HCT116 (cell line): ENCODE measurements at regions not wholly inside any gene's neighbourhood (a gene's known extent, or its start where the extent isn't known, plus 50 kb on each side); places are given as distances from the start of the nearest gene placed in this dataset.

ENCODE experiments used
- POLR2AphosphoS5 ChIP-seq: IDR thresholded peaks from 2 replicates; pipeline ENCODE4 v1.6.1; 2011; ENCODE audit warnings: mild to moderate bottlenecking, low read depth, low read length, moderate library complexity
- RAD21 ChIP-seq: IDR thresholded peaks from 2 replicates; pipeline ENCODE4 v1.6.1; 2012; ENCODE audit warnings: low read depth, mild to moderate bottlenecking
- TF ChIP-seq, protein P1 (sequence below), 3 experiments: fragments of 200-600 bp in 1 of 3; sonication (generic) in 1 of 3; IDR thresholded peaks in 2 of 3; conservative IDR thresholded peaks in 1 of 3; 2 replicates each; pipeline ENCODE4 v1.5.1; 2012 to 2017; ENCODE audit warnings: low read depth in 2 of 3, low read length in 2 of 3, antibody characterized with exemption in 1 of 3, borderline replicate concordance in 1 of 3, control low read depth in 1 of 3, mild to moderate bottlenecking in 1 of 3, mixed read lengths in 1 of 3, mixed run types in 1 of 3, moderate library complexity in 1 of 3; ENCODE audit not compliant: insufficient read depth in 1 of 3
- TF ChIP-seq, protein P2 (sequence below): IDR thresholded peaks from 2 replicates; pipeline ENCODE4 v1.6.1; 2012; ENCODE audit warnings: low read depth

DNA sequence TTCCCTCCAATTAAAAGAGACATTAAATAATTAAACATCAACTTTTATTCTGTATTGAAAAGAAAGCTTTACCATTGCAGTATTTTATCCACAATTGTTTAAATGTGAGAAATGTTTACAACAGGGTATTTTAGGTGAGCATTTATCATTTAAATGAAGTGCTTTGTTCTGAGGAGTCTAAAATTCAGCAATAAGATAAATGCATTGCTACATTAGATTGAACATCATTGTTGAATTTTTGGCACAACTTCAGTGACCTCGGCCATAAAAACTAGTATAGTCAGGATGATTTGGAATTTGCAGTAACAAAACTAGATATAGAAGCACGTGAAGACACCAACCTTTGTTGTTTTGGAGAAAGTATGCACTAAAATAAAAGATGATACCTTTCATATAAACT is 692.9 kb downstream of the USP25 start:
- TF ChIP-seq, protein P1, sequence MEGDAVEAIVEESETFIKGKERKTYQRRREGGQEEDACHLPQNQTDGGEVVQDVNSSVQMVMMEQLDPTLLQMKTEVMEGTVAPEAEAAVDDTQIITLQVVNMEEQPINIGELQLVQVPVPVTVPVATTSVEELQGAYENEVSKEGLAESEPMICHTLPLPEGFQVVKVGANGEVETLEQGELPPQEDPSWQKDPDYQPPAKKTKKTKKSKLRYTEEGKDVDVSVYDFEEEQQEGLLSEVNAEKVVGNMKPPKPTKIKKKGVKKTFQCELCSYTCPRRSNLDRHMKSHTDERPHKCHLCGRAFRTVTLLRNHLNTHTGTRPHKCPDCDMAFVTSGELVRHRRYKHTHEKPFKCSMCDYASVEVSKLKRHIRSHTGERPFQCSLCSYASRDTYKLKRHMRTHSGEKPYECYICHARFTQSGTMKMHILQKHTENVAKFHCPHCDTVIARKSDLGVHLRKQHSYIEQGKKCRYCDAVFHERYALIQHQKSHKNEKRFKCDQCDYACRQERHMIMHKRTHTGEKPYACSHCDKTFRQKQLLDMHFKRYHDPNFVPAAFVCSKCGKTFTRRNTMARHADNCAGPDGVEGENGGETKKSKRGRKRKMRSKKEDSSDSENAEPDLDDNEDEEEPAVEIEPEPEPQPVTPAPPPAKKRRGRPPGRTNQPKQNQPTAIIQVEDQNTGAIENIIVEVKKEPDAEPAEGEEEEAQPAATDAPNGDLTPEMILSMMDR (IDR thresholded peaks at IDR 0.05 in 2 of 3, conservative IDR thresholded peaks at IDR 0.05 in 1 of 3; ENCODE audit: borderline replicate concordance in 1 of 3, insufficient read depth in 1 of 3, low read depth in 2 of 3, low read length in 2 of 3), result no peak
- TF ChIP-seq, protein P2, sequence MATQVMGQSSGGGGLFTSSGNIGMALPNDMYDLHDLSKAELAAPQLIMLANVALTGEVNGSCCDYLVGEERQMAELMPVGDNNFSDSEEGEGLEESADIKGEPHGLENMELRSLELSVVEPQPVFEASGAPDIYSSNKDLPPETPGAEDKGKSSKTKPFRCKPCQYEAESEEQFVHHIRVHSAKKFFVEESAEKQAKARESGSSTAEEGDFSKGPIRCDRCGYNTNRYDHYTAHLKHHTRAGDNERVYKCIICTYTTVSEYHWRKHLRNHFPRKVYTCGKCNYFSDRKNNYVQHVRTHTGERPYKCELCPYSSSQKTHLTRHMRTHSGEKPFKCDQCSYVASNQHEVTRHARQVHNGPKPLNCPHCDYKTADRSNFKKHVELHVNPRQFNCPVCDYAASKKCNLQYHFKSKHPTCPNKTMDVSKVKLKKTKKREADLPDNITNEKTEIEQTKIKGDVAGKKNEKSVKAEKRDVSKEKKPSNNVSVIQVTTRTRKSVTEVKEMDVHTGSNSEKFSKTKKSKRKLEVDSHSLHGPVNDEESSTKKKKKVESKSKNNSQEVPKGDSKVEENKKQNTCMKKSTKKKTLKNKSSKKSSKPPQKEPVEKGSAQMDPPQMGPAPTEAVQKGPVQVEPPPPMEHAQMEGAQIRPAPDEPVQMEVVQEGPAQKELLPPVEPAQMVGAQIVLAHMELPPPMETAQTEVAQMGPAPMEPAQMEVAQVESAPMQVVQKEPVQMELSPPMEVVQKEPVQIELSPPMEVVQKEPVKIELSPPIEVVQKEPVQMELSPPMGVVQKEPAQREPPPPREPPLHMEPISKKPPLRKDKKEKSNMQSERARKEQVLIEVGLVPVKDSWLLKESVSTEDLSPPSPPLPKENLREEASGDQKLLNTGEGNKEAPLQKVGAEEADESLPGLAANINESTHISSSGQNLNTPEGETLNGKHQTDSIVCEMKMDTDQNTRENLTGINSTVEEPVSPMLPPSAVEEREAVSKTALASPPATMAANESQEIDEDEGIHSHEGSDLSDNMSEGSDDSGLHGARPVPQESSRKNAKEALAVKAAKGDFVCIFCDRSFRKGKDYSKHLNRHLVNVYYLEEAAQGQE, result no peak
- TF ChIP-seq RAD21 (no peak), POLR2AphosphoS5 (no peak)
